MM.1S (cell line): ENCODE measurements at regions not wholly inside any gene's neighbourhood (a gene's known extent, or its start where the extent isn't known, plus 50 kb on each side); places are given as distances from the start of the nearest gene placed in this dataset.

Experiments used
- DNase-seq: peaks from one replicate; pipeline ENCODE4 v3.0.0-alpha.2; 2015
- H2AFZ ChIP-seq: fragments of 300-600 bp; sonication (generic); 2 replicates; pipeline ENCODE4 v1.6.0; 2016; ENCODE audit warnings: antibody characterized with exemption, low read length
- H3F3A ChIP-seq: fragments of 300-600 bp; sonication (generic); 2 replicates; pipeline ENCODE4 v1.6.1; 2016; ENCODE audit warnings: mild to moderate bottlenecking, antibody characterized with exemption, low read length, moderate library complexity, mixed read lengths; ENCODE audit not compliant: insufficient read depth
- H3K27ac ChIP-seq: fragments of 300-600 bp; sonication (generic); 2 replicates; pipeline ENCODE4 v1.5.1; 2016; ENCODE audit warnings: mild to moderate bottlenecking, low read length
- H3K27me3 ChIP-seq: fragments of 300-600 bp; sonication (generic); replicated peaks from 2 replicates; pipeline ENCODE4 v1.6.0; 2016; ENCODE audit warnings: low read length; ENCODE audit not compliant: insufficient read depth
- H3K36me3 ChIP-seq: fragments of 300-600 bp; sonication (generic); replicated peaks from 2 replicates; pipeline ENCODE4 v1.6.1; 2016; ENCODE audit warnings: mild to moderate bottlenecking, low read length, mixed read lengths; ENCODE audit not compliant: insufficient read depth
- H3K4me1 ChIP-seq: fragments of 300-600 bp; sonication (generic); 2 replicates; pipeline ENCODE4 v1.6.1; 2016; ENCODE audit warnings: low read length, mixed read lengths
- H3K4me2 ChIP-seq: fragments of 300-600 bp; sonication (generic); 2 replicates; pipeline ENCODE4 v1.6.0; 2016; ENCODE audit warnings: low read depth, low read length
- H3K4me3 ChIP-seq: fragments of 300-600 bp; sonication (generic); 2 replicates; pipeline ENCODE4 v1.5.1; 2016; ENCODE audit warnings: low read length, mixed read lengths
- H3K79me2 ChIP-seq: fragments of 300-600 bp; sonication (generic); 2 replicates; pipeline ENCODE4 v1.6.1; 2016; ENCODE audit warnings: mixed run types, low read length, mixed read lengths
- H3K9ac ChIP-seq: fragments of 300-600 bp; sonication (generic); 2 replicates; pipeline ENCODE4 v1.6.1; 2016; ENCODE audit warnings: low read length, mixed read lengths
- H3K9me2 ChIP-seq: fragments of 300-600 bp; sonication (generic); replicated peaks from 2 replicates; pipeline ENCODE4 v1.6.1; 2016; ENCODE audit warnings: mild to moderate bottlenecking, low read length, mixed read lengths; ENCODE audit not compliant: insufficient read depth
- H3K9me3 ChIP-seq: fragments of 300-600 bp; sonication (generic); replicated peaks from 2 replicates; pipeline ENCODE4 v1.6.1; 2016; ENCODE audit warnings: mild to moderate bottlenecking, low read length, mixed read lengths; ENCODE audit not compliant: insufficient read depth
- H4K20me1 ChIP-seq: fragments of 300-600 bp; sonication (generic); 2 replicates; pipeline ENCODE4 v1.6.1; 2016; ENCODE audit warnings: mild to moderate bottlenecking, low read length, moderate library complexity, mixed read lengths; ENCODE audit not compliant: insufficient read depth
- CTCF ChIP-seq: fragments of 300-600 bp; sonication (generic); IDR thresholded peaks from 2 replicates; pipeline ENCODE4 v1.5.1; 2016; ENCODE audit warnings: antibody characterized with exemption, low read length, mixed read lengths
- EZH2 ChIP-seq: fragments of 300-600 bp; sonication (generic); optimal IDR thresholded peaks from 2 replicates; pipeline ENCODE3; 2017; ENCODE audit warnings: low read depth, mild to moderate bottlenecking, antibody characterized with exemption, low read length, mixed read lengths
- EZH2phosphoT487 ChIP-seq: fragments of 300-600 bp; sonication (generic); IDR thresholded peaks from 2 replicates; pipeline ENCODE4 v1.6.1; 2018; ENCODE audit warnings: antibody characterized with exemption, low read length

GRCh38 chr10:111548084-111548726 lies 471.4 kb downstream of the ADRA2A start:
- no peak for TF ChIP-seq EZH2phosphoT487
- TF ChIP-seq CTCF = no peak
- no peak for TF ChIP-seq EZH2
- no peaks in the 10 kb centered on the region for H3F3A ChIP-seq
- H3K27me3 ChIP-seq = no peaks in the 10 kb centered on the region

GRCh38 chr10:111551001-111551400 lies 474.2 kb downstream of the ADRA2A start:
- H3K36me3 ChIP-seq = no peaks in the 10 kb centered on the region
- no peaks in the 10 kb centered on the region for H3K27me3 ChIP-seq
- H3K79me2 ChIP-seq = no peaks in the 10 kb centered on the region
- H3K9me2 ChIP-seq = no peaks in the 10 kb centered on the region
- DNase-seq = no peak
- no peaks in the 10 kb centered on the region for H3K4me1 ChIP-seq
- no peaks in the 10 kb centered on the region for H4K20me1 ChIP-seq
- peak overlapping the region; percentile 30; the same call in 1 of the 2 replicates for H3K4me2 ChIP-seq
- H3K27ac ChIP-seq = no peak overlapping the region
- no peaks in the 10 kb centered on the region for H3K9me3 ChIP-seq
- H2AFZ ChIP-seq = 0 out of 2 replicates have a peak overlapping the region, but pooled peaks have one; percentile 17
- TF ChIP-seq EZH2 (no peak), EZH2phosphoT487 (no peak), CTCF (no peak)
- H3F3A ChIP-seq = no peaks in the 10 kb centered on the region
- H3K4me3 ChIP-seq = no peak overlapping the region
- H3K9ac ChIP-seq = no peak overlapping the region

More at GRCh38 chr10:111548084-111548726, 471.4 kb downstream of the ADRA2A start:
- DNase-seq = no peak
- Histone ChIP-seq H3K4me2 (no peak overlapping the region), H3K9ac (no peak overlapping the region), H3K4me3 (no peak overlapping the region), H3K36me3 (no peaks in the 10 kb centered on the region; the same call in 1 of the 2 replicates), H2AFZ (no peak overlapping the region), H3K79me2 (no peaks in the 10 kb centered on the region), H4K20me1 (no peaks in the 10 kb centered on the region), H3K9me2 (no peaks in the 10 kb centered on the region), H3K9me3 (no peaks in the 10 kb centered on the region), H3K4me1 (no peaks in the 10 kb centered on the region), H3K27ac (no peak overlapping the region)

GRCh38 chr10:111556666-111557065 lies 479.8 kb downstream of the ADRA2A start:
- Histone ChIP-seq H2AFZ (no peak overlapping the region), H3K27me3 (no peaks in the 10 kb centered on the region), H3F3A (no peaks in the 10 kb centered on the region), H3K4me3 (no peak overlapping the region), H4K20me1 (no peaks in the 10 kb centered on the region), H3K4me1 (no peaks in the 10 kb centered on the region), H3K9me2 (no peaks in the 10 kb centered on the region), H3K79me2 (no peaks in the 10 kb centered on the region), H3K27ac (no peak overlapping the region), H3K36me3 (no peaks in the 10 kb centered on the region), H3K4me2 (peak overlapping the region; percentile 18; the same call in 1 of the 2 replicates), H3K9me3 (no peaks in the 10 kb centered on the region), H3K9ac (no peak overlapping the region)
- TF ChIP-seq EZH2phosphoT487 = no peak
- no peak for DNase-seq

GRCh38 chr10:111558211-111558610 lies 481.4 kb downstream of the ADRA2A start:
- Histone ChIP-seq H3K79me2 (no peaks in the 10 kb centered on the region), H3K27ac (no peak overlapping the region), H3K36me3 (no peaks in the 10 kb centered on the region), H3K4me3 (no peak overlapping the region), H2AFZ (no peak overlapping the region), H3K27me3 (no peaks in the 10 kb centered on the region), H3F3A (no peaks in the 10 kb centered on the region), H3K9me2 (no peaks in the 10 kb centered on the region), H3K4me1 (no peaks in the 10 kb centered on the region), H4K20me1 (no peaks in the 10 kb centered on the region), H3K4me2 (no peak overlapping the region), H3K9ac (no peak overlapping the region), H3K9me3 (no peaks in the 10 kb centered on the region)
- DNase-seq = no peak
- TF ChIP-seq EZH2phosphoT487 = no peak
- no peak for TF ChIP-seq EZH2
- no peak for TF ChIP-seq CTCF
